ENCODE measurements at regions not wholly inside any gene's neighbourhood (a gene's known extent, or its start where the extent isn't known, plus 50 kb on each side); places are given as distances from the start of the nearest gene placed in this dataset.
"Not testable (repeated sequence)": the region's sequence is repeated elsewhere in the genome, so short reads cannot be mapped to it uniquely, and the experiment has no call there.

GRCh38 chr12:108442067-108442466, 73.0 kb upstream of the FICD start:
- ChIA-PET CTCF (no interaction called here), POLR2A (no interaction called here)
- no peaks in the 10 kb centered on the region for H3K36me3 Mint-ChIP-seq
- peaks cover 13% of the 10 kb centered on the region for H3K27me3 Mint-ChIP-seq
- H3K4me3 Mint-ChIP-seq: no peak overlapping the region
- H3K4me1 Mint-ChIP-seq (ENCODE audit: low read depth): no peaks in the 10 kb centered on the region
- intact Hi-C loops (cut with micrococcal nuclease): no loop called here
- H3K9me3 Mint-ChIP-seq: no peaks in the 10 kb centered on the region
- H3K27ac Mint-ChIP-seq: no peak overlapping the region
- no peak for DNase-seq

DNA sequence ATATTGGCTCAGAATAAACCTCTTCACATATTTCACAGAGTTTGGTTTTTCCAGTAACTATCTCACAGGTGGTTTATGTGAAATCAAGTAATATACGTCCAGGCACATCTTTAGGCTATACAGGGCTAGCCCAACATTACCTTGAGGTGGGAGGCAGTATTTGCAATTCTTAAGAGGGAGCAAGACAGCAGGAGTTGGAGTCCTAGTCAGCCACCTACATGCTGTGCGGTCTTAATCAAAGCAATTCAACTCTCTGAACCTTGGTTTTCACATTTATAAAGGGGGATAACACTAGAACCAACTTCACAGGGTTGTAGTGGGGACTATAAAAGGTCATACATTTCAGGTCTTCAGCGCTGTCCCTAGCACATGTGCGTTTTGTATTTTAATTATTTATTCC, 73.5 kb upstream of the FICD start:
- DNase-seq: no peak
- no peak overlapping the region for H3K27ac Mint-ChIP-seq
- no peaks in the 10 kb centered on the region for H3K36me3 Mint-ChIP-seq
- H3K27me3 Mint-ChIP-seq: peaks cover 9% of the 10 kb centered on the region
- POLR2A ChIA-PET: no interaction called here
- no peaks in the 10 kb centered on the region for H3K4me1 Mint-ChIP-seq (ENCODE audit: low read depth)
- CTCF ChIA-PET: no interaction called here
- intact Hi-C loops (cut with micrococcal nuclease): no loop called here
- H3K4me3 Mint-ChIP-seq: no peak overlapping the region
- no peaks in the 10 kb centered on the region for H3K9me3 Mint-ChIP-seq

DNA sequence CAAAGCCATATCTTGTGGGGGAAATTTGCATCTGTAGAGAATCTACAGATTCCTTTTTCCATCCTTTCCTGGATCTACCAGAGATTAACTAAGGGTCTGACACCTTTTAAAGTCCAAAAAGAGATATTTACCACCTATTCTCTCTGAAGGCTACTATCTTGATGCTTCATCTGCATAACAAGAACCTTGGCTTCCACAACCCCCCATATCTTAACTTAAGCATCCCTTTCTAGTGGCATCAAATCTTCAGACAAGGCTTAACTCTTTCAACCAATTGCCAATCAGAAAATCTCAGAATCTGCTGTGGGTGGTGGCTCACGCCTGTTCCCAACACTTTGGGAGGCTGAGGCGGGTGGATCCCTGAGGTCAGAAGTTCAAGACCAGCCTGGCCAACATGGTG, 74.3 kb upstream of the FICD start:
- H3K27ac Mint-ChIP-seq: no peak overlapping the region
- CTCF ChIA-PET: no interaction called here

DNA sequence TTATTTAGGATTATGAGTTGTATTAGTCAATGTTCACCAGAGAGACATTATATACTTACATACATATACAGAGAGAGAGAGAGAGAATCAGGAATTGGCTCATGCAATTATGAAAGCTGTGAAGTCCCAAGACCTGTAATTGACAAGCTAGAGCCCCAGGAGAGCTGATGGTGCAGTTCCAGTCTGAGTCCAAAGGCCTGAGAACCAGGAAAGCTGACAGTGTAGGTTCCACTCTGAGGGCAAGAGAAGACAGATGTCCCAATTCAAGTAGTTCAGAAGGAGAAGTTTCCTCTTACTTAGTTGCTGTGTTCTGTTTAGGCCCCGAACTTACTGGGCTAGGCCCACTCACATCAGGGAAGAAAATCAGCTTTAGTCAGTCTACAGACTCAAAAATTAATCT, 76.4 kb upstream of the FICD start:
- H3K4me3 Mint-ChIP-seq: no peak overlapping the region
- ChIA-PET POLR2A (no interaction called here), CTCF (no interaction called here)
- no peaks in the 10 kb centered on the region for H3K9me3 Mint-ChIP-seq
- H3K27me3 Mint-ChIP-seq: peaks cover 9% of the 10 kb centered on the region
- no peaks in the 10 kb centered on the region for H3K4me1 Mint-ChIP-seq (ENCODE audit: low read depth)
- no peaks in the 10 kb centered on the region for H3K36me3 Mint-ChIP-seq
- H3K27ac Mint-ChIP-seq: no peak overlapping the region
- intact Hi-C loops (cut with micrococcal nuclease): no loop called here
- DNase-seq: no peak

More for the DNA sequence above, 74.3 kb upstream of the FICD start:
- no peaks in the 10 kb centered on the region for H3K9me3 Mint-ChIP-seq
- H3K4me3 Mint-ChIP-seq: no peak overlapping the region
- POLR2A ChIA-PET: no interaction called here
- no peak for DNase-seq
- intact Hi-C loops (cut with micrococcal nuclease): no loop called here
- no peaks in the 10 kb centered on the region for H3K36me3 Mint-ChIP-seq
- H3K4me1 Mint-ChIP-seq (ENCODE audit: low read depth): no peaks in the 10 kb centered on the region
- H3K27me3 Mint-ChIP-seq: peaks cover 9% of the 10 kb centered on the region

GRCh38 chr12:108432423-108433121, 82.5 kb upstream of the FICD start:
- DNase-seq: no peak
- intact Hi-C loops (cut with micrococcal nuclease): no loop called here
- ChIA-PET CTCF (interaction anchor here (0.6 kb wide), 1 partner anchor 737 kb away, joined by 4 read pairs; no protein-coding TSS in a partner anchor), POLR2A (no interaction called here)
- H3K27ac Mint-ChIP-seq: no peak overlapping the region
- H3K4me1 Mint-ChIP-seq (ENCODE audit: low read depth): no peaks in the 10 kb centered on the region
- no peaks in the 10 kb centered on the region for H3K9me3 Mint-ChIP-seq
- no peaks in the 10 kb centered on the region for H3K27me3 Mint-ChIP-seq
- H3K4me3 Mint-ChIP-seq: no peak overlapping the region
- no peaks in the 10 kb centered on the region for H3K36me3 Mint-ChIP-seq

DNA sequence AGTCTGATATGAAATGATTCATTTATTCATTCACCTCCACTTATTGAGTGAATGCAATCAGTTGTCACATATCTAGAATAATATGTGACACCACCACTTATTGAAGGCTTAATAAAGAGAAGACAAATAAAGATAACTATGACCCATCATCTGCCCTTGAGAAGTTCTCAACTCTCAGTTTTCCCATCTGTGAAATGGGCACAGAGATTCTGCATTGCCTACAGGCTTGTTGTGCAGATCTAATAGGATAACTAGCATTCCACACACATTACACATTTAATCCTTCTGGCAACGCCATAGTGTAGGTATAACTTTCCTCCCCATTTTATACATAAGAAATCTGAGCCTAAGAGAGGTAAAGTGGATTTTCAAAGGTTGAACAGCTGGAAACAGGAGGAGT, 84.2 kb upstream of the FICD start:
- H3K27ac Mint-ChIP-seq: no peak overlapping the region
- no peak for DNase-seq
- no peak overlapping the region for H3K4me3 Mint-ChIP-seq
- CTCF ChIA-PET: no interaction called here
- no peaks in the 10 kb centered on the region for H3K9me3 Mint-ChIP-seq
- POLR2A ChIA-PET: no interaction called here
- intact Hi-C loops (cut with micrococcal nuclease): no loop called here
- H3K27me3 Mint-ChIP-seq: peaks cover 5% of the 10 kb centered on the region
- H3K36me3 Mint-ChIP-seq: no peaks in the 10 kb centered on the region
- no peaks in the 10 kb centered on the region for H3K4me1 Mint-ChIP-seq (ENCODE audit: low read depth)

- no peaks in the 10 kb centered on the region for H3K9me3 Mint-ChIP-seq
- ChIA-PET POLR2A (no interaction called here), CTCF (no interaction called here)
- DNase-seq: no peak
- no peaks in the 10 kb centered on the region for H3K36me3 Mint-ChIP-seq
- no peaks in the 10 kb centered on the region for H3K4me1 Mint-ChIP-seq (ENCODE audit: low read depth)
- no peak overlapping the region for H3K4me3 Mint-ChIP-seq
- H3K27me3 Mint-ChIP-seq: peaks cover 8% of the 10 kb centered on the region
- intact Hi-C loops (cut with micrococcal nuclease): no loop called here
- H3K27ac Mint-ChIP-seq: no peak overlapping the region
Observed at GRCh38 chr12:108430245-108430644, 84.8 kb upstream of the FICD start.

DNA sequence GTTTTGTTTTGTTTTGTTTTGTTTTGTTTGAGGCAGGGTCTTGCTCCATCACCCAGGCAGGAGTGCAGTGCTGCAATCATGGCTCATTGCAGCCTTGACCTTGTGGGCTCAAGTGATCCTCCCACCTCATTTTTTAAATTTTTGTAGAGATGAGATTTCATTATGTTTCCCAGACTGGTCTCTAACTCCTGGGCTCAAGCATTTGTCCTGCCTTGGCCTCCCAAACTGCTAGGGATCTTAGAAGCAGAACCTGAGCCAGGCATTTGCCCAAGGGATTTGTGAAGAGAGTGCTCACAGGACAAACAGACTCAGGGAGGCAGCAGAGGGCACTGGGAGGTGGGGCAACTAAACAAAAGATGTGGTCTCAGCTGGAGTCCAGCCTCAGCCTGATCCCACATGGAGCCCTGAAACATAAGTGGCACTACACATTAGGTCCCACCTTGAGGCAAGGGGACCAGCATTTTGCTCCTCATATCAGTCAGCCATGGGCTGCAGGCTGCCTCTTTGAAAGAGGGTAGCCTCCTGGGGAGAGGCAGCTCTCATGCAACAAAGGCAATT, 86.2 kb upstream of the CMKLR1 start:
- no peaks in the 10 kb centered on the region for H3K36me3 Mint-ChIP-seq
- H3K4me3 Mint-ChIP-seq: no peak overlapping the region
- DNase-seq: no peak
- CTCF ChIA-PET: no interaction called here
- no peaks in the 10 kb centered on the region for H3K4me1 Mint-ChIP-seq (ENCODE audit: low read depth)
- peaks cover 12% of the 10 kb centered on the region for H3K27me3 Mint-ChIP-seq
- H3K9me3 Mint-ChIP-seq: no peaks in the 10 kb centered on the region
- no peak overlapping the region for H3K27ac Mint-ChIP-seq
- intact Hi-C loops (cut with micrococcal nuclease): no loop called here
- POLR2A ChIA-PET: no interaction called here

DNA sequence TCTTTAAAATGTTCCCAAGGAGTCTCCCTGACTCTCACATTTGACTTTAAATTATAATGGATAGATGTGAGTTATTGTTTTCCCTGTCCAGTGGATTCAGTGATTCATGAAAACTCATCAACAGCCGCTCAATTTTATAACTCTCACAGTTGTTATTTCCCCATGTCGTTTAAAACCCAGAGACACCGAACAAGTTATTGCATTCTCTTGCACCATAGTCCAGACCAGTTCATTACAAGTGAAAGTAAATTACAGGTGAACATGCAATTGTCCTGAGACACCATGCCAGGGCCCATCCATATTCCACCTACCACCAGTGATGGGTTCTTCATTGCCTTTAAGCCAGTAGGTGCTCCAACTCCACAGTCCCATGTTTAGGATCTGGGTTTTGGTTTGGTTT, 85.7 kb upstream of the CMKLR1 start:
- intact Hi-C loops (cut with micrococcal nuclease): no loop called here
- Mint-ChIP-seq H3K4me3 (no peak overlapping the region), H3K9me3 (no peaks in the 10 kb centered on the region), H3K36me3 (no peaks in the 10 kb centered on the region), H3K4me1 (ENCODE audit: low read depth) (no peaks in the 10 kb centered on the region), H3K27me3 (peaks cover 12% of the 10 kb centered on the region), H3K27ac (no peak overlapping the region)
- CTCF ChIA-PET: no interaction called here
- POLR2A ChIA-PET: no interaction called here
- DNase-seq: no peak

DNA sequence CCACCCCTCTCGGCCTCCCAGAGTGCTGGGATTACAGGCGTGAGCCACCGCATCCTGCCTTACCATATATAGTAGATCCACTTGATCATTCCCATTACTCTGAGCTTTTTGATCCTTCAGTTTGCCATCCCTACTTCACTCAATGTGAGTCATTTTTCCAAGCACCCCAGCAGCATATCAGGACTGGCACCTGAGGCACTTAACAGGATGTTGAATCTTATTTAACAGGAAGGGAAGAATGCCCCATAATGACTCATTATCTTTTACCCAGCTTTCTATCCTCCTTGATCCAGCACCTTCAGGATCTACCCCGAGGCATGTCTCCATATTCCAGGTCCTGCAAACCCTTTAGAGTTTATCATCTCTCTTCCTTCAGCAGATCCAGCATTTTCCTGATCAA, 84.9 kb upstream of the CMKLR1 start:
- Mint-ChIP-seq H3K27ac (no peak overlapping the region), H3K27me3 (peaks cover 12% of the 10 kb centered on the region), H3K4me3 (no peak overlapping the region), H3K4me1 (ENCODE audit: low read depth) (no peaks in the 10 kb centered on the region), H3K9me3 (no peaks in the 10 kb centered on the region), H3K36me3 (no peaks in the 10 kb centered on the region)
- ChIA-PET POLR2A (no interaction called here), CTCF (no interaction called here)
- no peak for DNase-seq
- intact Hi-C loops (cut with micrococcal nuclease): no loop called here

DNA sequence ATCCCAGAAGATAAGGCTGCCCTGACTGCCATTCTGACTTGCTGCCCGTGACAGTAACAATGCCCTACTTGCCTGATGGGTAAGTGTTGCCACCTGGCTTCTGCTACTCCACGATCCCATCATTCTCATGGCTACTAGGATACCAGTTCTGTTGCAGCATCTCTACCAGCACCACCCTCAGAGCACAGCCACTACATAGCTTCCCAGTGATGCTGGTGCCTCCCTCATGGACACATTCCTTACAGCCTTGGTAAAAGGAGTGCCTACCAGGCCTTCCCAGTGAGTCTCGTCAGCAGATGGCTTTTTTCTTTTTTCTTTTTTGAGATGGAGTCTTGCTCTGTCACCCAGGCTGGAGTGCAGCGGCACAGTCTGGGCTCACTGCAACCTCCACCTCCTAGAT, 84.4 kb upstream of the CMKLR1 start:
- ChIA-PET POLR2A (no interaction called here), CTCF (no interaction called here)
- H3K36me3 Mint-ChIP-seq: no peaks in the 10 kb centered on the region
- H3K4me1 Mint-ChIP-seq (ENCODE audit: low read depth): no peaks in the 10 kb centered on the region
- no peaks in the 10 kb centered on the region for H3K9me3 Mint-ChIP-seq
- DNase-seq: no peak
- no peak overlapping the region for H3K27ac Mint-ChIP-seq
- no peak overlapping the region for H3K4me3 Mint-ChIP-seq
- peaks cover 12% of the 10 kb centered on the region for H3K27me3 Mint-ChIP-seq
- intact Hi-C loops (cut with micrococcal nuclease): no loop called here

DNA sequence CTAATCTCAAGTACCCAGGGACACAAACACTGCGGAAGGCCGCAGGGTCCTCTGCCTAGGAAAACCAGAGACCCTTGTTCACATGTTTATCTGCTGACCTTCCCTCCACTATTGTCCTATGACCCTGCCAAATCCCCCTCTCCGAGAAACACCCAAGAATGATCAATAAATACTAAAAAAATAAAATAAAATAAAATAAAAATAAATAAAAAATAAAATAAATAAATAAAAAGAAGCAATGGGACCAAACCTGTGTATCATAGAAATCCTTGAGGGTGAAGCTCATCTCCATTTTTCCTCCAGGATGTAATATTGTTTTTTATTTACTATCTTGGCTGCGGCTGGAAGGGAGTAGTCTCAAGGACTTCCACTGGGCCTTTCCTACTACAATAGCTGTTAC, 82.0 kb upstream of the CMKLR1 start:
- H3K9me3 Mint-ChIP-seq; H3K4me1 Mint-ChIP-seq (ENCODE audit: low read depth); POLR2A ChIA-PET; DNase-seq; CTCF ChIA-PET; intact Hi-C loops (cut with micrococcal nuclease); H3K36me3 Mint-ChIP-seq; H3K4me3 Mint-ChIP-seq; H3K27ac Mint-ChIP-seq; H3K27me3 Mint-ChIP-seq: not testable (repeated sequence)

- H3K27ac Mint-ChIP-seq; CTCF ChIA-PET; DNase-seq; H3K27me3 Mint-ChIP-seq; H3K4me1 Mint-ChIP-seq (ENCODE audit: low read depth); POLR2A ChIA-PET; intact Hi-C loops (cut with micrococcal nuclease); H3K9me3 Mint-ChIP-seq; H3K36me3 Mint-ChIP-seq; H3K4me3 Mint-ChIP-seq: not testable (repeated sequence)
Observed at GRCh38 chr12:108420421-108420820, 81.3 kb upstream of the CMKLR1 start.
